NOMO-1 (cell line): ENCODE measurements at regions not wholly inside any gene's neighbourhood (a gene's known extent, or its start where the extent isn't known, plus 50 kb on each side); places are given as distances from the start of the nearest gene placed in this dataset.
"Not testable (repeated sequence)": the region's sequence is repeated elsewhere in the genome, so short reads cannot be mapped to it uniquely, and the experiment has no call there.

Experiments
- DNase-seq, 2 experiments: peaks; one replicate each; lab custom pipeline; 2025; ENCODE audit not compliant: unreplicated experiment in 2 of 2; lab: John Stamatoyannopoulos, UW

- no peak for DNase-seq
Measured at GRCh38 chr6:109255946-109256640, 126.2 kb downstream of the CD164 start.

- DNase-seq, result no peak
Measured at GRCh38 chr6:109255087-109255486, 127.2 kb downstream of the CD164 start.

DNA sequence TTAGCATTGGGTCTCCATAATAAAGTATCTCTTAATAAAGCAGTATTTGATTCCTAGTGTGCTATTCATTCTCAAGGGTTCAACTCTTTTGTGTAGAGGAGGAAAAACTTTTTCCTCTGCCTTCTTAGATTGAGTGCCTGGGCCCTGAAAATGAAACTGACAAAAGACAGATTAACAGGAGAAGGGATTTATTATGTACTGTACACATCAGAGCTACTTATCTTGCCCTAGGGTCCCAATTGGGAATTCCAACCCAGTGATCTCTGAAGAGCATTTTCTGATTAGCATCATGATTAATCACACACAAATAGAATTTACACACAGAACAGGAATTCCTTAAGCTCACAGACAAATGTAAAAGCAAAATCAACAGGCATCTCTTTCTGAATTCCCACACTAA, 128.9 kb downstream of the CD164 start:
- no peak for DNase-seq

DNA sequence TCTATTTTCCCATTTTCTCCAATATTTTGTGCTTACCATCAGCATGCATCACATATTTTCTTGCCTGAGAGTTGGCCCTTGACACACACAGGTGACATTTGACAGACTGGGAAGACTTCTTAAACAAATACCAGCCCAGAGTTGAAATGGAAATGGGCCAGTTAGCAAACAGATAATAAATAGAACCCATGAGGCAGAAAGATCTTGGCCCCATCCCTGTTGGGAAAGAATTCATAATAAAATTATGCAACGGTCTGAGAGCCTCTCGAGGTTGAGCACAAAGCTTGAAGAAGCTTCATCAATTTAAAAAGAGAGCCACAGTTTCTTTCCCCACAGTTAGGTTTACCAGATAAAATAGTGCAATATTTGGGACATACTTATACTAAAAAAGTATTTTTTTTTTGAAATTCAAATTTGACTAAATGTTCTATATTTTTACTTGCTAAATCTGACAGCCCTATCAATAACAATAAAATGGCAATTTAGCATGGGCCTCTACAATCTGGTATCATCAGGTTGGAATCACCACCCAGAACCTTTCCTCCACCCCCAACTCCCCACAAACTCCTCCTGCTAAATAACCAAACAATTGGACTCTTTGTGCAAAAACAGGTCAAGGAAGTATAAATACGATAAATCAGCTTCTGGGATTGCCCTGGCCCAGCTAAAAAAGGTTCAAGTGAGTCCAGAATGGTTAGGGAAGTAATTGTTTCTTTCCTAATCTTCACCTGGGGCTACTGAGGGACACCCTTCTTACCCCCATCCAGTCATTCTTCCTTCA, 129.8 kb downstream of the CD164 start:
- DNase-seq, result no peak

GRCh38 chr6:109251839-109252238, 130.4 kb downstream of the CD164 start:
- DNase-seq, result no peak

DNA sequence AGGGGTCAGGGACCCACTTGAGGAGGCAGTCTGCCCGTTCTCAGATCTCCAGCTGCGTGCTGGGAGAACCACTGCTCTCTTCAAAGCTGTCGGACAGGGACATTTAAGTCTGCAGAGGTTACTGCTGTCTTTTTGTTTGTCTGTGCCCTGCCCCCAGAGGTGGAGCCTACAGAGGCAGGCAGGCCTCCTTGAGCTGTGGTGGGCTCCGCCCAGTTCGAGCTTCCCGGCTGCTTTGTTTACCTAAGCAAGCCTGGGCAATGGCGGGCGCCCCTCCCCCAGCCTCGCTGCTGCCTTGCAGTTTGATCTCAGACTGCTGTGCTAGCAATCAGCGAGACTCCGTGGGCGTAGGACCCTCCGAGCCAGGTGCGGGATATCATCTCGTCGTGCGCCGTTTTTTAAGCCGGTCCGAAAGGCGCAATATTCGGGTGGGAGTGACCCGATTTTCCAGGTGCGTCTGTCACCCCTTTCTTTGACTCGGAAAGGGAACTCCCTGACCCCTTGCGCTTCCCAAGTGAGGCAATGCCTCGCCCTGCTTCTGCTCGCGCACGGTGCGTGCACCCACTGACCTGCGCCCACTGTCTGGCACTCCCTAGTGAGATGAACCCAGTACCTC, 131.6 kb downstream of the CD164 start:
- not testable (repeated sequence) for DNase-seq

DNA sequence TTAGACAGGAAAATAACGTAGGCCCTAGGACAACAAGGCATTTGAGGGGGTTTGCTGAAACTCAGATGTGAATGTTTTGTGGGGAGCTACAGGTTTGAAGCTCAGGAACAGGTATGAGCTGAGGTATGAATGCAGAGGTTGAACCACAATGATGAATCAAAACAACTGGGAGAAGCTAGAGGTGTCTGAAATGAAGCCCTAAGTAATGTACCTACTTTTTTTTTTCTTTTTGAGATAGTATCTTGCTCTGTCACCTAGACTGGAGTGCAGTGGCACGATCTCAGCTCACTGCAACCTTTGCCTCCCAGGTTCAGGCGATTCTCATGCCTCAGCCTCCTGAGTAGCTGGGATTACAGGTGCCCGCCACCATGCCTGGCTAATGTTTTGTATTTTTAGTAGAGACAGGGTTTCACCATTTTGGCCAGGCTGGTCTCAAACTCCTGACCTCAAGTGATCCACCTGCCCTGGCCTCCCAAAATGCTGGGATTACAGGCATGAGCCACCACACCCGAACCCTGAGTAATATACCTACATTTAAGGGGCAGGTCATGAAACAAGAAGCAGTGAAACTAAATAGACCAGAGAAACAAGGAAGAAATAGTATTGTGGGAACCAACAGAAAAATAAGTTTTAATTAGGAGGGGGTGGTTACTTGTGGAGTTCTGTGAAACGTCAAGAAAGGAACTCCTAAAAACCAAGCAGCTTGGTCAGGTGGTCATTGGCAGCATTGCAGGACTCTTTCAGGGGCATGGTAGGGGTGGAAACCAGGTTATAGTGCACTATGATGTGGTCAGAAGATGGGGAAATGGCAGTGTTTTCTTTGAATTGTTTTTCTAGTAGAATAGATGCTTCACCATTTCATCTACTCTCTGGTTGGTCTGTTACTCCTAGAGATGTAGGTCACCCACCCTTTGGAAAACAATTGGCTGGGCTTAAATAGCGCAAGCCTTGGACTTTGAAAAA, 138.1 kb downstream of the CD164 start:
- peak in 1 of 2 experiments; percentile 14 for DNase-seq

GRCh38 chr6:109242925-109243324, 139.3 kb downstream of the CD164 start:
- DNase-seq, result no peak

GRCh38 chr6:109242029-109242428, 140.2 kb downstream of the CD164 start:
- DNase-seq, result no peak

GRCh38 chr6:109241199-109241598, 141.1 kb downstream of the CD164 start:
- peak; percentile 52 to 95 for DNase-seq

DNA sequence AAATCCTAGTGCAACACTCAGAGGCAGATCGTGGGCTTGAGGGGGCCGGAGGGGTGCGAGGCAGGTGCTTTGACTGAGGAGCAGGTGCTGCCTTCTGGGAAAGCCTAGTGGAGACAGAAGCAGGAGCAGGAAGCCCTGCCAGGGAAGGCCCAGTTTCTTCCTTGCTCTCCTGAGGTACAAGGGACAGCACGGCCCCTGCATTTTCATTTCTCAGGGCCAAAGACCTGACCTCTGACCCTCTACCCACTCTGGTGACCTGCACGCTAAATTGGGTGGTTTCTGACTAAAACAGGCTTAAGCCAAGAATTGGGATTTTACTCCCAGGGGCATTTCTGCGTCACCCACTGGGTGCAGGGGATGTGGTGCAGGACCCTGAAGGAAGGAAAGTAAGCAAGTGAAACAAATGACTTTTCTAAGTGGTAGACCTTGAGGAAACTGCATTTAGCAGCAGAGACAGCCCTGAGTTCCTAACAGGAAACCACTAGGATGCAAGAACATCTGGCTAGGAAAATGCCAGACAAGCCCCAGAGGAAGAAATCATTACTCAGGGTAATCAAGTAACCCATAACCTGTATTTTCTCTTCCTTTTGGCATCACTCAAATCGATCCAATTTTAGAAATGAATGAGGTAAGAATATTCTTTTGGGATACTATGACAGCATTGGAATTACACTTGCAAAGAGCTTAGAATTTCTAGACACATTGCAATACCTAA, 141.7 kb downstream of the CD164 start:
- no peak for DNase-seq

- no peak for DNase-seq
Measured at GRCh38 chr6:109239651-109240321, 142.5 kb downstream of the CD164 start.

GRCh38 chr6:109239160-109239559, 143.1 kb downstream of the CD164 start:
- DNase-seq, result peak in 1 of 2 experiments; percentile 30

GRCh38 chr6:109238396-109238795, 143.1 kb downstream of the CEP57L1 start:
- DNase-seq, result no peak

DNA sequence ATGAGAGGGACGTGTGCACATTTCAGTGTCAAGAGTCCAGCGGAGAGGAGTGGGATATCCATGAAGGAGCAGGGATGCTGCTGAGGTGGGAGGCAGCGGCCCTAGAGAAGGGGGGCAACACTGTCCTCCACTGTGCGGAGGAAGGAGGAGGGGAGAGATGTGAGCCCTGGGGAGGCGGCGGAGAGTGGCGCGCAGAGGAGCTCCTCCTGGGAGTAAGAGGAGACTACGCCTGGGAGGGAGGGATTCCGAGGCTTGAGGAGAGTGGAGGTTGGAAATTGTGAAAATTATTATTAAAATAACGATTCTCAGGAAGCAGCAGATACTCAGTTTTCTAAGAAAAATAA, 142.7 kb downstream of the CEP57L1 start:
- DNase-seq, result no peak

- DNase-seq, result peak; percentile 90 to 97
Measured at GRCh38 chr6:109237077-109237985, 142.0 kb downstream of the CEP57L1 start.

GRCh38 chr6:109236115-109237076, 141.1 kb downstream of the CEP57L1 start:
- DNase-seq, result peak; percentile 66
